ENCODE measurements at regions not wholly inside any gene's neighbourhood (a gene's known extent, or its start where the extent isn't known, plus 50 kb on each side); places are given as distances from the start of the nearest gene placed in this dataset.

DNA sequence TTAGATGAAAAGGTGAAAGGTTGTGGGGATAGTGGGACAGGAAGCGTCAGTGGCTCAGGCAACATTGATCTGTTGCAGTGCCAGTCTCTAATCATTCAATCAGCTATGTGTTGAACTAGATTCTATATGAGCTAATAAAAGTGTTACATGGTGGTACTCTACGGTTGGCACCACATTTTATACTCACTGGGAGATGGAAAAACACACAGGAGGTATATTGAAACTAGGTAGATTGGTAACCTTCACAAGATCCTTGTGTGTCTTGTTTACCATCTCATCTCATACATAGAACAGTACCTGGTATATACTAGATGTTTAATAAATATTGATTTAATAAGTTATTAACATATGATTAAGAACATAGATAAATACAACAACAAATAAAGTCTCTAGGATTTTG lies 152.7 kb downstream of the NAA11 start:
- TF ChIP-seq, protein P1, sequence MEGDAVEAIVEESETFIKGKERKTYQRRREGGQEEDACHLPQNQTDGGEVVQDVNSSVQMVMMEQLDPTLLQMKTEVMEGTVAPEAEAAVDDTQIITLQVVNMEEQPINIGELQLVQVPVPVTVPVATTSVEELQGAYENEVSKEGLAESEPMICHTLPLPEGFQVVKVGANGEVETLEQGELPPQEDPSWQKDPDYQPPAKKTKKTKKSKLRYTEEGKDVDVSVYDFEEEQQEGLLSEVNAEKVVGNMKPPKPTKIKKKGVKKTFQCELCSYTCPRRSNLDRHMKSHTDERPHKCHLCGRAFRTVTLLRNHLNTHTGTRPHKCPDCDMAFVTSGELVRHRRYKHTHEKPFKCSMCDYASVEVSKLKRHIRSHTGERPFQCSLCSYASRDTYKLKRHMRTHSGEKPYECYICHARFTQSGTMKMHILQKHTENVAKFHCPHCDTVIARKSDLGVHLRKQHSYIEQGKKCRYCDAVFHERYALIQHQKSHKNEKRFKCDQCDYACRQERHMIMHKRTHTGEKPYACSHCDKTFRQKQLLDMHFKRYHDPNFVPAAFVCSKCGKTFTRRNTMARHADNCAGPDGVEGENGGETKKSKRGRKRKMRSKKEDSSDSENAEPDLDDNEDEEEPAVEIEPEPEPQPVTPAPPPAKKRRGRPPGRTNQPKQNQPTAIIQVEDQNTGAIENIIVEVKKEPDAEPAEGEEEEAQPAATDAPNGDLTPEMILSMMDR (IDR thresholded peaks at IDR 0.05): no peak
- TF ChIP-seq EZH2 (IDR thresholded peaks at IDR 0.05): no peak

Data from neural progenitor cell (in vitro differentiated cells).